H9 (cell line): ENCODE measurements at regions not wholly inside any gene's neighbourhood (a gene's known extent, or its start where the extent isn't known, plus 50 kb on each side); places are given as distances from the start of the nearest gene placed in this dataset.

Experiments
- DNase-seq: peaks from one replicate; pipeline ENCODE4 v3.0.0-alpha.2; 2017
- H2AFZ ChIP-seq: one replicate; pipeline ENCODE4 v1.6.1; 2013; ENCODE audit warnings: mild to moderate bottlenecking, low read length, control low read depth, moderate library complexity
- H2AK5ac ChIP-seq: 2 replicates; pipeline ENCODE4 v1.6.1; 2013; ENCODE audit warnings: low read length, control low read depth, mixed read lengths; ENCODE audit not compliant: insufficient read length
- H2BK120ac ChIP-seq: one replicate; pipeline ENCODE4 v1.6.1; 2013; ENCODE audit warnings: low read depth, mild to moderate bottlenecking, low read length, control low read depth, inconsistent platforms; ENCODE audit not compliant: poor library complexity, severe bottlenecking
- H2BK12ac ChIP-seq: 2 replicates; pipeline ENCODE4 v1.6.1; 2013; ENCODE audit warnings: low read length, control low read depth, mixed read lengths, low read depth; ENCODE audit not compliant: insufficient read length
- H2BK15ac ChIP-seq: 2 replicates; pipeline ENCODE4 v1.6.1; 2013; ENCODE audit warnings: low read depth, low read length, control low read depth
- H2BK20ac ChIP-seq: one replicate; pipeline ENCODE4 v1.6.1; 2013; ENCODE audit warnings: low read depth, mild to moderate bottlenecking, low read length, control low read depth, inconsistent platforms; ENCODE audit not compliant: poor library complexity, severe bottlenecking
- H2BK5ac ChIP-seq: 2 replicates; pipeline ENCODE4 v1.6.1; 2013; ENCODE audit warnings: low read length, control low read depth, mixed read lengths; ENCODE audit not compliant: insufficient read length
- H3K14ac ChIP-seq: 2 replicates; pipeline ENCODE4 v1.6.1; 2013; ENCODE audit warnings: low read length, control low read depth; ENCODE audit not compliant: insufficient read depth
- H3K18ac ChIP-seq: 2 replicates; pipeline ENCODE4 v1.6.1; 2013; ENCODE audit warnings: low read depth, mild to moderate bottlenecking, mixed read lengths, low read length, control low read depth; ENCODE audit not compliant: insufficient read length
- H3K23ac ChIP-seq: 2 replicates; pipeline ENCODE4 v1.6.1; 2013; ENCODE audit warnings: low read length, control low read depth, mixed read lengths, low read depth; ENCODE audit not compliant: insufficient read length
- H3K23me2 ChIP-seq: 2 replicates; pipeline ENCODE4 v1.6.1; 2013; ENCODE audit warnings: low read depth, mild to moderate bottlenecking, mixed read lengths, low read length, control low read depth; ENCODE audit not compliant: insufficient read length, poor library complexity, severe bottlenecking
- H3K27ac ChIP-seq: 2 replicates; pipeline ENCODE4 v1.5.1; 2013; ENCODE audit warnings: low read length, control low read depth, mixed read lengths, low read depth; ENCODE audit not compliant: insufficient read length
- H3K27me3 ChIP-seq: 2 replicates; pipeline ENCODE4 v1.6.1; 2013; ENCODE audit warnings: low read length, control low read depth, inconsistent platforms; ENCODE audit not compliant: insufficient read depth
- H3K4ac ChIP-seq: 2 replicates; pipeline ENCODE4 v1.6.1; 2013; ENCODE audit warnings: low read depth, mild to moderate bottlenecking, control low read depth, inconsistent platforms, low read length, moderate library complexity
- H3K4me1 ChIP-seq: 2 replicates; pipeline ENCODE4 v1.6.1; 2013; ENCODE audit warnings: low read length, control low read depth, inconsistent platforms; ENCODE audit not compliant: insufficient read depth
- H3K4me2 ChIP-seq: 2 replicates; pipeline ENCODE4 v1.6.1; 2013; ENCODE audit warnings: low read length, control low read depth, mixed read lengths; ENCODE audit not compliant: insufficient read length, insufficient read depth
- H3K56ac ChIP-seq: 2 replicates; pipeline ENCODE4 v1.6.1; 2013; ENCODE audit warnings: low read depth, mild to moderate bottlenecking, mixed read lengths, low read length, control low read depth; ENCODE audit not compliant: insufficient read length
- H3K79me1 ChIP-seq: 2 replicates; pipeline ENCODE4 v1.6.1; 2013; ENCODE audit warnings: low read depth, mild to moderate bottlenecking, moderate library complexity, low read length, control low read depth, inconsistent platforms; ENCODE audit not compliant: insufficient read depth, poor library complexity, severe bottlenecking
- H3K79me2 ChIP-seq: 2 replicates; pipeline ENCODE4 v1.6.1; 2013; ENCODE audit warnings: low read length, control low read depth, inconsistent platforms; ENCODE audit not compliant: insufficient read depth
- H3K9ac ChIP-seq: 2 replicates; pipeline ENCODE4 v1.6.1; 2013; ENCODE audit warnings: low read length, control low read depth, mixed read lengths; ENCODE audit not compliant: insufficient read length; ENCODE audit errors: extremely low read depth
- H3K9me3 ChIP-seq: one replicate; pipeline ENCODE4 v1.6.1; 2013; ENCODE audit warnings: low read depth, low read length, inconsistent platforms; ENCODE audit not compliant: control insufficient read depth
- H3T11ph ChIP-seq: one replicate; pipeline ENCODE4 v1.6.1; 2013; ENCODE audit warnings: mild to moderate bottlenecking, low read length, control low read depth, inconsistent platforms
- H4K20me1 ChIP-seq: one replicate; pipeline ENCODE4 v1.6.1; 2013; ENCODE audit not compliant: control insufficient read depth, insufficient read length, insufficient read depth
- H4K5ac ChIP-seq: 2 replicates; pipeline ENCODE4 v1.6.1; 2013; ENCODE audit warnings: low read depth, mild to moderate bottlenecking, mixed read lengths, low read length, control low read depth; ENCODE audit not compliant: insufficient read length
- H4K8ac ChIP-seq: replicated peaks from 2 replicates; pipeline ENCODE4 v1.6.1; 2013; ENCODE audit warnings: low read length, control low read depth, mixed read lengths, low read depth; ENCODE audit not compliant: insufficient read length
- H4K91ac ChIP-seq: 2 replicates; pipeline ENCODE4 v1.6.1; 2013; ENCODE audit warnings: low read depth, mild to moderate bottlenecking, moderate library complexity, mixed read lengths, low read length, control low read depth; ENCODE audit not compliant: insufficient read length
- H3K27ac Mint-ChIP-seq, 3 experiments: 2 replicates in 2 of 3; 3 replicates in 1 of 3; pipeline ENCODE4 v1.8.0; 2020 to 2021; ENCODE audit warnings: mixed read lengths in 3 of 3, mild to moderate bottlenecking in 1 of 3, moderate library complexity in 1 of 3
- H3K27me3 Mint-ChIP-seq: 2 replicates; pipeline ENCODE4 v1.8.0; 2021; ENCODE audit warnings: low read depth, mild to moderate bottlenecking, moderate library complexity, mixed read lengths
- H3K36me3 Mint-ChIP-seq, 3 experiments: 2 replicates in 2 of 3; 3 replicates in 1 of 3; pipeline ENCODE4 v1.8.0; 2020 to 2021; ENCODE audit warnings: low read depth in 3 of 3, mixed read lengths in 3 of 3; ENCODE audit not compliant: insufficient read depth in 1 of 3
- H3K4me1 Mint-ChIP-seq, 2 experiments: 2 replicates each; pipeline ENCODE4 v1.8.0; 2020; ENCODE audit warnings: mixed read lengths in 2 of 2
- H3K4me3 Mint-ChIP-seq, 2 experiments: 2 replicates in 1 of 2; 3 replicates in 1 of 2; pipeline ENCODE4 v1.8.0; 2020 to 2021; ENCODE audit warnings: mild to moderate bottlenecking in 2 of 2, mixed read lengths in 2 of 2, moderate library complexity in 1 of 2
- H3K9me3 Mint-ChIP-seq, 2 experiments: 2 replicates in 1 of 2; 3 replicates in 1 of 2; pipeline ENCODE4 v1.8.0; 2020; ENCODE audit warnings: mild to moderate bottlenecking in 2 of 2, mixed read lengths in 2 of 2, moderate library complexity in 1 of 2
- WGBS: extraction: QIAGEN DNeasy Blood & Tissue Kit; methylation state at CpG from one replicate; pipeline ENCODE4 v1.1.7; 2013; ENCODE audit warnings: missing lambda C conversion rate, low lambda C conversion rate, mixed read lengths; ENCODE audit not compliant: insufficient read length; ENCODE audit errors: extremely low coverage; 5-methylcytosine and 5-hydroxymethylcytosine counted together
- TF ChIP-seq, protein P1 (sequence below): fragments of 200-600 bp; sonication (generic); conservative IDR thresholded peaks from 3 replicates; pipeline ENCODE4 v1.8.0; 2021; ENCODE audit warnings: antibody characterized with exemption, mild to moderate bottlenecking

DNA sequence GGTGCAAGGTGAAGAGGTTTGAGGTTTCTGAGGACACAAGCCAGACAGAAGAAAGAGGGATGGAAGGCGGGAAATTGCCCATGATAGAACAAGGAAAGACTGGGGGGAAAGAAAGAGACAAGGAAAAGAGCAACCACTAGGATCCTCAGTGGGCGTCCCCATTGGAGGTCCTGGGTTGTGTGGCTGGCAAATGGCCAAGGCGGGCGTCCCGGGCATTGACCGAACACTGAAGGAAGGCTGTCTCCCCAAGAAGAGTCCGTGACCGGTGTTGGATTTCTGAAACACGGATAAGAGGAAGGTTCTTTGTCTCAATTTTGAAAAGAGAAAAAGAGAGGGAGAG, 746.6 kb upstream of the ADGRB3 start:
- H2BK20ac ChIP-seq, result no peak overlapping the region
- no peak overlapping the region for H3K18ac ChIP-seq
- Mint-ChIP-seq H3K4me3 (no peak overlapping the region), H3K36me3 (peaks cover 0 to 16% (median 3%) of the 10 kb centered on the region in 3 experiments; a peak in 3 of 7 replicates), H3K27me3 (no peaks in the 10 kb centered on the region), H3K27ac (no peak overlapping the region), H3K9me3 (peaks cover 2 to 11% of the 10 kb centered on the region in 2 experiments; a peak in 4 of 5 replicates), H3K4me1 (peaks cover 11% of the 10 kb centered on the region in 2 experiments)
- H4K20me1 ChIP-seq, result no peaks in the 10 kb centered on the region
- no peaks in the 10 kb centered on the region for H3K23me2 ChIP-seq
- H3K56ac ChIP-seq, result no peak overlapping the region
- no peak overlapping the region for H4K8ac ChIP-seq
- H3K4me2 ChIP-seq, result no peak overlapping the region
- no peak overlapping the region for H4K91ac ChIP-seq
- no peak overlapping the region for H4K5ac ChIP-seq
- H2BK120ac ChIP-seq, result no peak overlapping the region
- DNase-seq, result no peak
- no peaks in the 10 kb centered on the region for H3K4me1 ChIP-seq
- no peak overlapping the region for H3K23ac ChIP-seq
- H3T11ph ChIP-seq, result no peak overlapping the region
- no peak overlapping the region for H3K4ac ChIP-seq
- H3K9ac ChIP-seq, result no peak overlapping the region
- H3K9me3 ChIP-seq, result no peaks in the 10 kb centered on the region
- no peak overlapping the region for H3K27ac ChIP-seq
- H3K14ac ChIP-seq, result no peak overlapping the region
- H2BK15ac ChIP-seq, result no peak overlapping the region
- no peak overlapping the region for H2BK12ac ChIP-seq
- no CpG with 5 or more reads among the region's 9 CpGs for WGBS
- H2AFZ ChIP-seq, result no peak overlapping the region
- H2AK5ac ChIP-seq, result no peak overlapping the region
- TF ChIP-seq, protein P1, sequence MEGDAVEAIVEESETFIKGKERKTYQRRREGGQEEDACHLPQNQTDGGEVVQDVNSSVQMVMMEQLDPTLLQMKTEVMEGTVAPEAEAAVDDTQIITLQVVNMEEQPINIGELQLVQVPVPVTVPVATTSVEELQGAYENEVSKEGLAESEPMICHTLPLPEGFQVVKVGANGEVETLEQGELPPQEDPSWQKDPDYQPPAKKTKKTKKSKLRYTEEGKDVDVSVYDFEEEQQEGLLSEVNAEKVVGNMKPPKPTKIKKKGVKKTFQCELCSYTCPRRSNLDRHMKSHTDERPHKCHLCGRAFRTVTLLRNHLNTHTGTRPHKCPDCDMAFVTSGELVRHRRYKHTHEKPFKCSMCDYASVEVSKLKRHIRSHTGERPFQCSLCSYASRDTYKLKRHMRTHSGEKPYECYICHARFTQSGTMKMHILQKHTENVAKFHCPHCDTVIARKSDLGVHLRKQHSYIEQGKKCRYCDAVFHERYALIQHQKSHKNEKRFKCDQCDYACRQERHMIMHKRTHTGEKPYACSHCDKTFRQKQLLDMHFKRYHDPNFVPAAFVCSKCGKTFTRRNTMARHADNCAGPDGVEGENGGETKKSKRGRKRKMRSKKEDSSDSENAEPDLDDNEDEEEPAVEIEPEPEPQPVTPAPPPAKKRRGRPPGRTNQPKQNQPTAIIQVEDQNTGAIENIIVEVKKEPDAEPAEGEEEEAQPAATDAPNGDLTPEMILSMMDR, result no peak
- no peak overlapping the region for H2BK5ac ChIP-seq
- no peaks in the 10 kb centered on the region for H3K27me3 ChIP-seq
- H3K79me2 ChIP-seq, result no peaks in the 10 kb centered on the region
- H3K79me1 ChIP-seq, result no peaks in the 10 kb centered on the region
